Neuronal stem cell (in vitro differentiated cells): ENCODE measurements at regions not wholly inside any gene's neighbourhood (a gene's known extent, or its start where the extent isn't known, plus 50 kb on each side); places are given as distances from the start of the nearest gene placed in this dataset.

Experiments used
- DNase-seq: peaks from one replicate; pipeline ENCODE4 v3.0.0-alpha.2; 2013; ENCODE audit warnings: low spot score
- H2AFZ ChIP-seq: one replicate; pipeline ENCODE4 v1.6.1; 2013; ENCODE audit warnings: mild to moderate bottlenecking, low read length, inconsistent platforms
- H2AK5ac ChIP-seq: 2 replicates; pipeline ENCODE4 v1.6.1; 2013; ENCODE audit warnings: low read depth, mild to moderate bottlenecking, inconsistent platforms, low read length, moderate library complexity, mixed read lengths
- H2BK120ac ChIP-seq: 2 replicates; pipeline ENCODE4 v1.6.1; 2013; ENCODE audit warnings: low read depth, mild to moderate bottlenecking, inconsistent platforms, low read length, moderate library complexity, mixed read lengths
- H2BK12ac ChIP-seq: one replicate; pipeline ENCODE4 v1.6.1; 2013; ENCODE audit warnings: low read length, inconsistent platforms
- H2BK15ac ChIP-seq: 2 replicates; pipeline ENCODE4 v1.6.1; 2013; ENCODE audit warnings: mild to moderate bottlenecking, low read length, inconsistent platforms, mixed read lengths
- H2BK5ac ChIP-seq: one replicate; pipeline ENCODE4 v1.6.1; 2013; ENCODE audit warnings: inconsistent platforms, mild to moderate bottlenecking, low read length, moderate library complexity
- H3K14ac ChIP-seq: one replicate; pipeline ENCODE4 v1.6.1; 2013; ENCODE audit warnings: low read length, inconsistent platforms
- H3K18ac ChIP-seq: 2 replicates; pipeline ENCODE4 v1.6.1; 2013; ENCODE audit warnings: low read length, inconsistent platforms
- H3K23ac ChIP-seq: 2 replicates; pipeline ENCODE4 v1.6.1; 2013; ENCODE audit warnings: low read depth, mild to moderate bottlenecking, mixed read lengths, low read length, inconsistent platforms; ENCODE audit not compliant: poor library complexity
- H3K27ac ChIP-seq: replicated peaks from 3 replicates; pipeline ENCODE4 v1.5.1; 2013; ENCODE audit warnings: low read length, inconsistent platforms
- H3K27me3 ChIP-seq, 3 experiments: 2 replicates each; pipeline ENCODE4 v1.6.1; 2013; ENCODE audit warnings: low read length in 3 of 3, mild to moderate bottlenecking in 2 of 3, inconsistent platforms in 1 of 3, low read depth in 1 of 3, mixed read lengths in 1 of 3, moderate library complexity in 1 of 3; ENCODE audit not compliant: control insufficient read depth in 3 of 3, insufficient read depth in 3 of 3
- H3K36me3 ChIP-seq, 2 donors: replicated peaks in 1 of 2; 2 replicates each; pipeline ENCODE4 v1.6.1; 2013; ENCODE audit warnings: low read length in 2 of 2; ENCODE audit not compliant: control insufficient read depth in 2 of 2, insufficient read depth in 2 of 2
- H3K4ac ChIP-seq: 2 replicates; pipeline ENCODE4 v1.6.1; 2013; ENCODE audit warnings: inconsistent platforms, mild to moderate bottlenecking, low read length, moderate library complexity
- H3K4me1 ChIP-seq, 2 donors: 1 replicate in 1 of 2; 2 replicates in 1 of 2; pipeline ENCODE4 v1.6.1; 2013; ENCODE audit warnings: low read length in 2 of 2, low read depth in 1 of 2; ENCODE audit not compliant: control insufficient read depth in 2 of 2, insufficient read depth in 1 of 2
- H3K4me2 ChIP-seq: one replicate; pipeline ENCODE4 v1.6.1; 2013; ENCODE audit warnings: mild to moderate bottlenecking, low read length, inconsistent platforms; ENCODE audit not compliant: insufficient read depth, poor library complexity, severe bottlenecking
- H3K4me3 ChIP-seq, 2 donors: 2 replicates each; pipeline ENCODE4 v1.5.1; 2013; ENCODE audit warnings: low read length in 2 of 2, mild to moderate bottlenecking in 2 of 2, inconsistent platforms in 1 of 2, moderate library complexity in 1 of 2
- H3K79me1 ChIP-seq: one replicate; pipeline ENCODE4 v1.6.1; 2013; ENCODE audit warnings: low read depth, mild to moderate bottlenecking, inconsistent platforms, low read length, moderate library complexity
- H3K9ac ChIP-seq: one replicate; pipeline ENCODE4 v1.6.1; 2013; ENCODE audit warnings: mild to moderate bottlenecking, low read depth, low read length, inconsistent platforms; ENCODE audit not compliant: poor library complexity
- H3K9me3 ChIP-seq, 2 donors: replicated peaks in 1 of 2; 2 replicates each; pipeline versions ENCODE3 to v1.6.1; 2013; ENCODE audit warnings: low read length in 2 of 2, mild to moderate bottlenecking in 2 of 2, inconsistent platforms in 1 of 2, low read depth in 1 of 2, mixed read lengths in 1 of 2, moderate library complexity in 1 of 2; ENCODE audit not compliant: control insufficient read depth in 2 of 2, insufficient read depth in 1 of 2
- H4K8ac ChIP-seq: one replicate; pipeline ENCODE4 v1.6.1; 2013; ENCODE audit warnings: low read depth, mild to moderate bottlenecking, inconsistent platforms, low read length, moderate library complexity
- H4K91ac ChIP-seq: one replicate; pipeline ENCODE4 v1.6.1; 2013; ENCODE audit warnings: low read length, low read depth, mild to moderate bottlenecking, inconsistent platforms; ENCODE audit not compliant: poor library complexity
- WGBS, 2 donors: extraction: QIAGEN DNeasy Blood & Tissue Kit; methylation state at CpG; one replicate each; pipeline ENCODE4 v1.1.7; 2013; ENCODE audit warnings: missing lambda C conversion rate in 2 of 2, mixed read lengths in 1 of 2; ENCODE audit not compliant: insufficient read length in 2 of 2, insufficient replicate concordance in 1 of 2; ENCODE audit errors: extremely low coverage in 2 of 2; 5-methylcytosine and 5-hydroxymethylcytosine counted together

DNA sequence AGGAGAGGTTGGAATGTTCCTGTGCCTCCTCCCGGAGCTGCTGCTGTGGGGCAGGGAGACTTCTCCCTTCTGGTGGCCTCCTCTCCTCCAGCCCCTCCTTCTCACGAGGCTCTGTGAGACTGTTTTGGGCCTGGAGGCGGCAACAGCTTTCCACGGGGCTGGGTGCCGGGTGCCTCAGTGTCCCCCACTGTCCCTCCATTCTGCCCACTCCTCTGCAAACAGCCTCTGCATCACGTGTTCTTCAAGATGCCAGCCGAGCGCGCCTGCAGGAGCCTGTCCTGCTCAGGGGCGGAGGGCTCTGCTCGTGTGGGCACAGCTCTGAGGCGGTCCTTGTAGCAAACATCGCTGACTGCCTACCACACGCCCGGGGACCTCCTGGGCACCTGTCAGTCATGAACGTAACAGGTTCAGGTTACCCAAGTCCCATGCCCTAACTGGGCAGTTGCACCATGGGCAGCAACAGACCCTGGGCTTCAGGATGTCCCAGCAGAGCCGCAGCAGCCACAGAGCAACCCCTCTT, 70.8 kb downstream of the RRM2 start:
- Histone ChIP-seq H2BK5ac (peak overlapping the region; percentile 20), H4K8ac (no peak overlapping the region), H2AFZ (no peak overlapping the region), H3K4ac (no peak overlapping the region), H4K91ac (no peak overlapping the region), H3K18ac (peak overlapping the region; percentile 67), H2AK5ac (peak overlapping the region; percentile 54), H2BK12ac (peak overlapping the region; percentile 32), H3K79me1 (peaks cover 6% of the 10 kb centered on the region), H2BK15ac (no peak overlapping the region), H3K23ac (peak overlapping the region; percentile 37), H3K36me3 (peaks cover 4 to 7% of the 10 kb centered on the region in 2 donors), H3K4me1 (no peaks in the 10 kb centered on the region), H3K9ac (peak overlapping the region; percentile 21), H3K14ac (peak overlapping the region; percentile 64), H3K4me2 (no peak overlapping the region), H3K4me3 (no peak overlapping the region), H3K27ac (no peak overlapping the region), H3K9me3 (peaks cover 8 to 14% of the 10 kb centered on the region in 2 donors), H3K27me3 (no peaks in the 10 kb centered on the region), H2BK120ac (no peak overlapping the region)
- DNase-seq = no peak
- WGBS, 2 donors = no CpG with 5 or more reads among the region's 17 CpGs

DNA sequence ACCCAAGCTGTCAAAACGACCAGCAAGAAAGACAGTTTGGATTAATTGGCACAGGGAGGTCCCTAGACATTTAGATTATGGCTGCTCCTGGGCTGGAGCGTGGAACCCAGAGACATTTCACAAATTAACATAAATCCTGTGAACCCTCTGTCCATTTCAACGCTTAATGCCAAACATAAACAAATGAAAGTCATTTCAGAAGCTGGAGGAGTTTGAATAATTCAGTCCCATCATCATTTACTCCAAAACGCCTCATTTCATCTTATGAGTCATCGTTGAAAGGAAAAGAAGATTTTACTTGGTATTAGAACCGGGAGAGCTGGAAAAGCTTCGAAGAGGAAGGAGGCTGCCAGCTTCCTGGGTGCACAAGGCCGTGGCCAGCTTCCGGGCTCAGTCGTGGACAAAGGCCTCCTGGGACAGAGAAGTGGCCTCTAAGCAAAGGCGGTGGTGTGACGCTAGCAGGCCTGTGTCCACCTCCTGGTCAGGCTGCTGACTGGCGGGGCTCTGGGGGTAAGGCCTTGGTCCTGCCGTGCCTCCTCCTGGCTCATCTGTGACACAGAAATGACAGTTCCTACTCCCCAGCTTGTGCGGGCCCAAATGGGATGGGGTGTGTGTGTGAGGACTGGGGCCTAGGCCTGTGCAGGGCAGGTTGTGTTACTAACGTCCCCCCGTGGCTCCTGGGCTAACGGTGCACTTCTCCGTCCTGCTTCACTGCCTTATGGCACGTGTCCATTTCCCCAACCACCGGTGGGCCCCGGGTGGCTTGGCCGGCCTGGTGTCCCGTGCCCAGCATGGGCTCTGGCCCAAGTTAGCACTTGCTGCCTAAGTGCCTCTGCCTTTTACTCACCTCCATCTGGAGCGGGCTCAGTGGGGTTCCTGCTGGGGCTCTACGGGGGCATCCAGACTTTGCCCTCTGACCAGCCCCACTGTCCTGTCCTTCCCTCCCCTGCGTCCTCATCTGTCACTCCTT, 71.6 kb downstream of the RRM2 start:
- no peak for DNase-seq

DNA sequence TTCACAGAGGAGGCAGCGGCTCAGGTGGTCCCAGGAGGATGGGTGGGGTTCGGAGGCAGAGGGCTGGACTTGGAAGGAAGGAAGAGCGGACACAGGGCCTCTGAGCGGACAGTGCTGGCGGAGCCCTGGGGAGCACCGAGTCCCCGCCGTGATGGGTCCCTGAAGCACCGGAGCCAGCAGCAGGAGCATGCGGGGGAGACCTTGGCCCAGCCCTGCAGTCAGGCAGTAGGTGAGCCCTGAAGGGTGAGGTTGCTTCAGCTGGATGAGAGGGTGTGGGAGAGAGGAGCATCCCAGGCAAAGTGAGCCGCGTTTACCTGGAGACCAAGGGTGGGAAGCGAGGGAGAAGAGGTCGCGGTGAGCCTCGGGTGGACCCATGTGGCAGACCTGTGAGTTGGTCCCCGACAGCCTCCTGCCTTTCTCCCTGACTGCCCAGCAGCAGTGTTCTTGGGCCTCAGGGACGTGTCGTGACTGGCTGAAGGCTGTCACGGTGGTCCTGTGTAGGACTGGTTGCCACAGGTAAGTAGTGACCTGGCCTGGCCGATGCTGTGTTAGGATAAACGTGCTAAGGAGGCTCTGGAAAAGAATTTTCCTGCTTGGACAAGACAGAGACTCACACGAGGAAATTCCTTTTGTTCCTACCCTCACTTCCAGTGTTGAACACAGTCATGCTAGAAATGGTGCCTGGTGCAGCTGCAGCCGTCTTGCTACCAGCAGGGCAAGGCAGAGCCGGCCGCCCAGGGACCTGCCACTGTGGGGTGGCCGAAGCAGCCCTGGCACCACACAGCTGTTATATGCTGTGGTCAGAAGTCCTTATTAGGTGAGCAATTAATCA, 73.0 kb downstream of the RRM2 start:
- WGBS, 2 donors = no CpG with 5 or more reads among the region's 27 CpGs
- Histone ChIP-seq H3K4ac (no peak overlapping the region), H3K18ac (peak overlapping the region; percentile 20), H2BK15ac (no peak overlapping the region), H3K14ac (no peak overlapping the region), H4K91ac (peak overlapping the region; percentile 30), H2BK120ac (no peak overlapping the region), H3K27ac (no peak overlapping the region), H3K79me1 (peaks cover 2% of the 10 kb centered on the region), H3K4me2 (no peak overlapping the region), H3K9ac (no peak overlapping the region), H2AFZ (no peak overlapping the region), H3K4me1 (no peaks in the 10 kb centered on the region), H4K8ac (no peak overlapping the region), H3K27me3 (no peaks in the 10 kb centered on the region), H3K23ac (no peak overlapping the region), H2BK12ac (no peak overlapping the region), H2BK5ac (no peak overlapping the region), H2AK5ac (no peak overlapping the region), H3K36me3 (peaks cover 0 to 1% of the 10 kb centered on the region in 2 donors), H3K4me3 (no peak overlapping the region), H3K9me3 (peaks cover 14% of the 10 kb centered on the region in 2 donors)
- DNase-seq = no peak

More for the DNA sequence above, 71.6 kb downstream of the RRM2 start:
- H2BK12ac ChIP-seq = peak overlapping the region; percentile 22
- no peak overlapping the region for H4K8ac ChIP-seq
- peaks cover 1 to 2% of the 10 kb centered on the region in 2 donors for H3K36me3 ChIP-seq
- peak overlapping the region; percentile 86 for H3K23ac ChIP-seq
- H3K79me1 ChIP-seq = peaks cover 6% of the 10 kb centered on the region
- peak overlapping the region; percentile 76 for H3K14ac ChIP-seq
- no peak overlapping the region for H4K91ac ChIP-seq
- no peaks in the 10 kb centered on the region for H3K4me1 ChIP-seq
- H2AK5ac ChIP-seq = peak overlapping the region; percentile 28
- H2BK120ac ChIP-seq = no peak overlapping the region
- peak overlapping the region; percentile 72 for H3K9ac ChIP-seq
- H3K4me3 ChIP-seq = peak overlapping the region in 1 of 2 donors; percentile 14
- H2BK15ac ChIP-seq = no peak overlapping the region
- no peak overlapping the region for H3K4ac ChIP-seq
- no peak overlapping the region for H3K27ac ChIP-seq
- no peak overlapping the region for H2AFZ ChIP-seq
- H2BK5ac ChIP-seq = peak overlapping the region; percentile 19
- H3K27me3 ChIP-seq = no peaks in the 10 kb centered on the region
- H3K9me3 ChIP-seq = peaks cover 14% of the 10 kb centered on the region in 2 donors
- no CpG with 5 or more reads among the region's 27 CpGs for WGBS, 2 donors
- no peak overlapping the region for H3K4me2 ChIP-seq
- peak overlapping the region; percentile 57 for H3K18ac ChIP-seq
